B cell (primary cell): ENCODE measurements at regions not wholly inside any gene's neighbourhood (a gene's known extent, or its start where the extent isn't known, plus 50 kb on each side); places are given as distances from the start of the nearest gene placed in this dataset.

ENCODE experiments used
- ATAC-seq: fragments of 200-7000 bp; cut with Tn5 transposase; one replicate; pipeline ENCODE4 v1.10.0; 2021; ENCODE audit warnings: low read depth, mild to moderate bottlenecking, moderate number of reproducible peaks, moderate library complexity
- CTCF ChIA-PET: fragments of 350-600 bp; sonication (Branson Sonifier 250); formaldehyde crosslinking; loops from one replicate; lab custom pipeline; 2021; ENCODE audit warnings: antibody characterized with exemption, inconsistent platforms; lab: Charles Lee
- POLR2A ChIA-PET: fragments of 350-600 bp; sonication (Branson Sonifier 250); formaldehyde crosslinking; loops from one replicate; lab custom pipeline; 2021; ENCODE audit warnings: antibody characterized with exemption; lab: Charles Lee
- DNase-seq: peaks from one replicate; pipeline ENCODE4 v3.0.0; 2013
- H2AFZ ChIP-seq: 2 replicates; pipeline ENCODE4 v1.6.1; 2012; ENCODE audit warnings: mild to moderate bottlenecking, low read depth, low read length; ENCODE audit not compliant: insufficient read depth, poor library complexity, severe bottlenecking
- H3K27ac ChIP-seq, 2 donors: 1 replicate in 1 of 2; 2 replicates in 1 of 2; pipeline ENCODE4 v1.5.1; 2012 to 2013; ENCODE audit warnings: low read length in 2 of 2, mild to moderate bottlenecking in 2 of 2, moderate library complexity in 1 of 2
- H3K27me3 ChIP-seq, 4 experiments: fragments of 200-600 bp in 1 of 4; sonication (generic) in 1 of 4; replicated peaks in 1 of 4; 1 replicate in 2 of 4; 2 replicates in 2 of 4; pipeline versions ENCODE4 v1.6.1 to v1.7.0; 2013 to 2016; ENCODE audit warnings: low read length in 3 of 4, mild to moderate bottlenecking in 2 of 4, mixed read lengths in 1 of 4, moderate library complexity in 1 of 4; ENCODE audit not compliant: insufficient read depth in 4 of 4, control insufficient read depth in 3 of 4; ENCODE audit errors: control extremely low read depth in 1 of 4
- H3K36me3 ChIP-seq, 2 experiments: replicated peaks in 1 of 2; 1 replicate in 1 of 2; 2 replicates in 1 of 2; pipeline versions ENCODE4 v1.6.1 to v1.7.1; 2013; ENCODE audit warnings: low read length in 1 of 2; ENCODE audit not compliant: insufficient read depth in 2 of 2, control insufficient read depth in 1 of 2; ENCODE audit errors: control extremely low read depth in 1 of 2, extremely low read depth in 1 of 2
- H3K4me1 ChIP-seq, 2 donors: fragments of 200-600 bp in 1 of 2; sonication (generic) in 1 of 2; 1 replicate in 1 of 2; 2 replicates in 1 of 2; pipeline versions ENCODE4 v1.5.1 to v1.6.1; 2013 to 2017; ENCODE audit warnings: low read length in 2 of 2; ENCODE audit not compliant: control insufficient read depth in 2 of 2, insufficient read depth in 2 of 2
- H3K4me2 ChIP-seq: replicated peaks from 2 replicates; pipeline ENCODE3; 2012; ENCODE audit warnings: mild to moderate bottlenecking, low read depth, low read length; ENCODE audit not compliant: poor library complexity, severe bottlenecking
- H3K4me3 ChIP-seq, 5 experiments: fragments of 200-600 bp in 1 of 5; sonication (generic) in 1 of 5; 1 replicate in 3 of 5; 2 replicates in 2 of 5; pipeline versions ENCODE4 v1.5.1 to v1.7.0; 2011 to 2016; ENCODE audit warnings: low read length in 4 of 5, mild to moderate bottlenecking in 4 of 5, low read depth in 2 of 5, control low read depth in 1 of 5, moderate library complexity in 1 of 5; ENCODE audit not compliant: insufficient read depth in 1 of 5; ENCODE audit errors: control extremely low read depth in 1 of 5, extremely low read depth in 1 of 5
- H3K79me2 ChIP-seq: fragments of 200-600 bp; sonication (generic); one replicate; pipeline ENCODE4 v1.6.0; 2016; ENCODE audit warnings: low read length; ENCODE audit not compliant: control insufficient read depth, insufficient read depth
- H3K9ac ChIP-seq: fragments of 200-600 bp; sonication (generic); 2 replicates; pipeline ENCODE4 v1.6.1; 2017; ENCODE audit warnings: mild to moderate bottlenecking, low read length, moderate library complexity
- H3K9me3 ChIP-seq, 3 donors: one replicate each; pipeline versions ENCODE4 v1.6.1 to v1.7.1; 2013; ENCODE audit warnings: low read length in 2 of 3; ENCODE audit not compliant: control insufficient read depth in 2 of 3, insufficient read depth in 1 of 3; ENCODE audit errors: control extremely low read depth in 1 of 3
- H4K20me1 ChIP-seq: 2 replicates; pipeline ENCODE4 v1.6.0; 2012; ENCODE audit warnings: mild to moderate bottlenecking, low read length; ENCODE audit not compliant: insufficient read depth, control insufficient read depth, poor library complexity, severe bottlenecking
- H3K27ac Mint-ChIP-seq: one replicate; pipeline ENCODE4 v1.8.0; 2021; ENCODE audit warnings: mixed read lengths
- H3K27me3 Mint-ChIP-seq: one replicate; pipeline ENCODE4 v1.8.0; 2021; ENCODE audit warnings: mixed read lengths
- H3K4me1 Mint-ChIP-seq: one replicate; pipeline ENCODE4 v1.8.0; 2021; ENCODE audit warnings: mixed read lengths
- H3K4me3 Mint-ChIP-seq: one replicate; pipeline ENCODE4 v1.8.0; 2021; ENCODE audit warnings: mixed read lengths
- H3K9me3 Mint-ChIP-seq: one replicate; pipeline ENCODE4 v1.8.0; 2022; ENCODE audit warnings: mixed read lengths; ENCODE audit not compliant: insufficient read depth
- EZH2 ChIP-seq: IDR thresholded peaks from 2 replicates; pipeline ENCODE4 v1.6.1; 2012; ENCODE audit warnings: borderline replicate concordance, low read depth, mild to moderate bottlenecking, moderate library complexity, low read length; ENCODE audit not compliant: insufficient read depth, poor library complexity, severe bottlenecking
- WGBS: methylation state at CpG from one replicate; pipeline ENCODE4 v1.1.5; 2013; ENCODE audit warnings: missing lambda C conversion rate; ENCODE audit not compliant: insufficient coverage; 5-methylcytosine and 5-hydroxymethylcytosine counted together
- intact Hi-C: fragments of 100-400 bp; cut with micrococcal nuclease; formaldehyde crosslinking; loops from one replicate; pipeline ENCODE4 v1.10.0; 2022
- TF ChIP-seq, protein P1 (sequence below): fragments of 200-600 bp; IDR thresholded peaks from one replicate; pipeline ENCODE4 v1.8.0; 2022; ENCODE audit warnings: antibody characterized with exemption, mild to moderate bottlenecking

DNA sequence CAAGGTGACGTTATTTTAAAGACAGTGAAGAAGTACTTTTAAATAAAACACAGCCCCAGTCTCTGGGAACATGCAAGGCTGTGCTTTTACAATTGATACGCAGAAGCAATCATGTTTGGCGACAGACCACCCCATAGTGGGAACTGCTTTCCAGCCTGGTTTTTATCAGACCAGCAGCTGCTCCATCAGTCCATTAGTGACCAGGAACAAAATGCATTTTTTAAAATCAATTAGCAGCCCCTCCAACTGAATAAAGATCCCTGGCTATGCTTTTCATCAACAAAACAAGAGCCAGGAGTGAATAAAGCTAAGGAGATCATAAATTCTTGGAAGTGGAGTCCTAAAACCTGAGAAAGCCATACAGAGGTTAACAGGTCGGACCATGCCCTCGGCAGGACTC is 153.0 kb upstream of the TENM3 start:
- no peak overlapping the region for H3K4me2 ChIP-seq
- H3K27ac ChIP-seq: no peak overlapping the region
- H3K9me3 ChIP-seq: no peaks in the 10 kb centered on the region
- H3K79me2 ChIP-seq: no peaks in the 10 kb centered on the region
- WGBS: 100% methylated on average over 3 of the region's 5 CpGs
- no peak overlapping the region for H3K27ac Mint-ChIP-seq
- H3K9me3 Mint-ChIP-seq: peaks cover 6% of the 10 kb centered on the region
- no peaks in the 10 kb centered on the region for H3K27me3 ChIP-seq
- TF ChIP-seq, protein P1, sequence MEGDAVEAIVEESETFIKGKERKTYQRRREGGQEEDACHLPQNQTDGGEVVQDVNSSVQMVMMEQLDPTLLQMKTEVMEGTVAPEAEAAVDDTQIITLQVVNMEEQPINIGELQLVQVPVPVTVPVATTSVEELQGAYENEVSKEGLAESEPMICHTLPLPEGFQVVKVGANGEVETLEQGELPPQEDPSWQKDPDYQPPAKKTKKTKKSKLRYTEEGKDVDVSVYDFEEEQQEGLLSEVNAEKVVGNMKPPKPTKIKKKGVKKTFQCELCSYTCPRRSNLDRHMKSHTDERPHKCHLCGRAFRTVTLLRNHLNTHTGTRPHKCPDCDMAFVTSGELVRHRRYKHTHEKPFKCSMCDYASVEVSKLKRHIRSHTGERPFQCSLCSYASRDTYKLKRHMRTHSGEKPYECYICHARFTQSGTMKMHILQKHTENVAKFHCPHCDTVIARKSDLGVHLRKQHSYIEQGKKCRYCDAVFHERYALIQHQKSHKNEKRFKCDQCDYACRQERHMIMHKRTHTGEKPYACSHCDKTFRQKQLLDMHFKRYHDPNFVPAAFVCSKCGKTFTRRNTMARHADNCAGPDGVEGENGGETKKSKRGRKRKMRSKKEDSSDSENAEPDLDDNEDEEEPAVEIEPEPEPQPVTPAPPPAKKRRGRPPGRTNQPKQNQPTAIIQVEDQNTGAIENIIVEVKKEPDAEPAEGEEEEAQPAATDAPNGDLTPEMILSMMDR: no peak
- TF ChIP-seq EZH2: no peak
- intact Hi-C loops: no loop called here
- CTCF ChIA-PET: no interaction called here
- H4K20me1 ChIP-seq: no peaks in the 10 kb centered on the region
- no peak overlapping the region for H3K4me3 Mint-ChIP-seq
- no peak overlapping the region for H3K9ac ChIP-seq
- DNase-seq (no peak), ATAC-seq (no peak)
- H2AFZ ChIP-seq: no peak overlapping the region
- H3K36me3 ChIP-seq: no peaks in the 10 kb centered on the region
- POLR2A ChIA-PET: no interaction called here
- H3K4me1 Mint-ChIP-seq: no peaks in the 10 kb centered on the region
- no peaks in the 10 kb centered on the region for H3K27me3 Mint-ChIP-seq
- no peaks in the 10 kb centered on the region for H3K4me1 ChIP-seq
- no peak overlapping the region for H3K4me3 ChIP-seq

DNA sequence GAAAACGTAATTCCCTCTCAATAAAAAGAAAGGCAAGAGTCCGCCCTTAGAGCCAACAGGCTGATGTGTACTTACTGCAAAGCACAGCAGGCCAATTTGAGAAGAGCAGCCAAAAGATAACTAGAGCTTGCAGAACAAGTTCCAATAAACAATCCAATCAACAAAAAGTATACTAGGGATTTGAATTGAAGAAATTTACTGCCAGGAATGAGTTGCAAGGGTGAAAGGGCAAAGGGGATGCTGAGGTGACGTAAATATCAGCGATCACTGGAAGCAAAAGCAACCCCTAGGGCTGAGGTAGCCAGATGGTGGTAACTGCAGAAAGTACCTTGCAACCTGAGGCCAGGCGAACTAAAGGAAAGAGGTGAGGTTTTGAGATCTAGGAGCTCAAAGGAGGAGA is 152.1 kb upstream of the TENM3 start:
- DNase-seq (no peak), ATAC-seq (no peak)
- Mint-ChIP-seq H3K4me3 (no peak overlapping the region), H3K27ac (no peak overlapping the region), H3K27me3 (no peaks in the 10 kb centered on the region), H3K4me1 (no peaks in the 10 kb centered on the region), H3K9me3 (peaks cover 6% of the 10 kb centered on the region)
- no peak overlapping the region for H2AFZ ChIP-seq
- H3K9ac ChIP-seq: no peak overlapping the region
- POLR2A ChIA-PET: no interaction called here
- H3K4me3 ChIP-seq: no peak overlapping the region
- WGBS: 96% methylated on average over 3 of the region's 5 CpGs
- intact Hi-C loops: no loop called here
- H3K79me2 ChIP-seq: no peaks in the 10 kb centered on the region
- H4K20me1 ChIP-seq: no peaks in the 10 kb centered on the region
- TF ChIP-seq EZH2: no peak
- TF ChIP-seq, protein P1: no peak
- no peaks in the 10 kb centered on the region for H3K27me3 ChIP-seq
- CTCF ChIA-PET: no interaction called here
- no peak overlapping the region for H3K27ac ChIP-seq
- no peaks in the 10 kb centered on the region for H3K9me3 ChIP-seq
- H3K4me1 ChIP-seq: no peaks in the 10 kb centered on the region
- no peaks in the 10 kb centered on the region for H3K36me3 ChIP-seq
- no peak overlapping the region for H3K4me2 ChIP-seq
